Spleen (tissue), 11 donors: ENCODE measurements at regions not wholly inside any gene's neighbourhood (a gene's known extent, or its start where the extent isn't known, plus 50 kb on each side); places are given as distances from the start of the nearest gene placed in this dataset.
"Not testable (repeated sequence)": the region's sequence is repeated elsewhere in the genome, so short reads cannot be mapped to it uniquely, and the experiment has no call there.

Source experiments
- DNase-seq: peaks from one replicate; pipeline ENCODE4 v3.0.0-alpha.2; 2020
- H3K27ac ChIP-seq, 8 donors: fragments of 200-600 bp; sonication (generic) in 7 of 8; 1 replicate in 4 of 8; 2 replicates in 4 of 8; pipeline versions ENCODE4 v1.5.0 to v1.8.0; 2016 to 2021; ENCODE audit warnings: inconsistent platforms in 4 of 8, mild to moderate bottlenecking in 4 of 8, moderate library complexity in 1 of 8
- H3K27me3 ChIP-seq, 7 donors: fragments of 200-600 bp; sonication (generic) in 6 of 7; replicated peaks in 1 of 7; 1 replicate in 4 of 7; 2 replicates in 3 of 7; pipeline versions ENCODE4 v1.5.0 to v1.8.0; 2016 to 2021; ENCODE audit warnings: inconsistent platforms in 3 of 7, mild to moderate bottlenecking in 1 of 7
- H3K36me3 ChIP-seq, 6 donors: fragments of 200-600 bp; sonication (generic) in 5 of 6; 1 replicate in 4 of 6; 2 replicates in 2 of 6; pipeline versions ENCODE4 v1.5.0 to v1.8.0; 2016 to 2021; ENCODE audit warnings: inconsistent platforms in 2 of 6
- H3K4me1 ChIP-seq, 6 donors: fragments of 200-600 bp; sonication (generic) in 5 of 6; 1 replicate in 3 of 6; 2 replicates in 3 of 6; pipeline versions ENCODE4 v1.5.0 to v1.8.0; 2016 to 2021; ENCODE audit warnings: inconsistent platforms in 3 of 6
- H3K4me3 ChIP-seq, 8 donors: fragments of 200-600 bp; sonication (generic) in 7 of 8; 1 replicate in 4 of 8; 2 replicates in 4 of 8; pipeline versions ENCODE4 v1.5.0 to v1.8.0; 2016 to 2021; ENCODE audit warnings: inconsistent platforms in 4 of 8, mild to moderate bottlenecking in 4 of 8, moderate library complexity in 2 of 8
- H3K9me3 ChIP-seq, 8 donors: fragments of 200-600 bp; sonication (generic) in 7 of 8; 1 replicate in 4 of 8; 2 replicates in 4 of 8; pipeline versions ENCODE4 v1.5.0 to v1.8.0; 2016 to 2021; ENCODE audit warnings: inconsistent platforms in 4 of 8
- CTCF ChIP-seq, 11 experiments: fragments of 200-600 bp in 7 of 11; fragments of 450-650 bp in 4 of 11; sonication (generic) in 4 of 11; IDR thresholded peaks in 8 of 11; conservative IDR thresholded peaks in 3 of 11; 1 replicate in 7 of 11; 2 replicates in 4 of 11; pipeline versions ENCODE4 v1.4.0 to v1.8.0; 2016 to 2021; ENCODE audit warnings: antibody characterized with exemption in 11 of 11, inconsistent platforms in 4 of 11, mild to moderate bottlenecking in 1 of 11
- POLR2A ChIP-seq, 3 donors: fragments of 450-650 bp; IDR thresholded peaks; one replicate each; pipeline ENCODE4 v1.5.1; 2017; ENCODE audit warnings: antibody characterized with exemption in 3 of 3, mild to moderate bottlenecking in 1 of 3
- POLR2AphosphoS5 ChIP-seq, 3 donors: sonication (generic); formaldehyde crosslinking; IDR thresholded peaks; one replicate each; pipeline ENCODE4 v1.5.1; 2017; ENCODE audit warnings: antibody characterized with exemption in 3 of 3
- WGBS, 5 donors: extraction: QIAGEN DNeasy Blood & Tissue Kit in 3 of 5; methylation state at CpG; one replicate each; pipeline versions ENCODE4 v1.1.5 to v1.1.7; 2013 to 2018; 5-methylcytosine and 5-hydroxymethylcytosine counted together
- intact Hi-C: fragments of 100-400 bp; cut with DNase I; formaldehyde crosslinking; loops from one replicate; pipeline ENCODE4 v1.15.0; 2023; ENCODE audit warnings: low total_unique reads
- donor health status: healthy with polysubstance abuse.
- donor health status: DM: no; HTN: no; CAD: no; lungs with moderate emphysema.
- donor health status: DM: no; HTN: no; CAD: no.
- donor health status: Bipolar disorder and iron deficiency.
- donor health status: healthy.
- donor health status: DM: no; HTN: no; CAD: no.
- donor health status: DM: yes; HTN: yes; CAD: no.

GRCh38 chr15:92847841-92848240 is 52.3 kb upstream of the CHD2 start:
- no peaks in the 10 kb centered on the region for H3K36me3 ChIP-seq
- H3K27ac ChIP-seq: no peak overlapping the region
- H3K4me3 ChIP-seq: no peak overlapping the region
- no peaks in the 10 kb centered on the region for H3K27me3 ChIP-seq
- no peak for DNase-seq
- intact Hi-C loops: no loop called here
- WGBS, 5 donors: 90 to 99% (median 97%) methylated on average over 5 of the region's 5 CpGs
- H3K4me1 ChIP-seq: peaks cover 18 to 76% (median 48%) of the 10 kb centered on the region in 6 donors
- H3K9me3 ChIP-seq: peaks cover 0 to 5% (median 0%) of the 10 kb centered on the region in 8 donors
- TF ChIP-seq POLR2A (IDR thresholded peaks at IDR 0.05): no peak
- TF ChIP-seq POLR2AphosphoS5 (IDR thresholded peaks at IDR 0.05): no peak
- no peak for TF ChIP-seq CTCF (IDR thresholded peaks at IDR 0.05 in 8 of 11, conservative IDR thresholded peaks at IDR 0.05 in 3 of 11)

GRCh38 chr15:92848464-92848851 is 51.7 kb upstream of the CHD2 start:
- Histone ChIP-seq H3K27ac (peak overlapping the region in 4 of 8 donors; percentile 30 to 85 (median 74)), H3K4me1 (peaks cover 18 to 77% (median 49%) of the 10 kb centered on the region in 6 donors), H3K27me3 (no peaks in the 10 kb centered on the region), H3K36me3 (no peaks in the 10 kb centered on the region), H3K9me3 (peaks cover 0 to 5% (median 0%) of the 10 kb centered on the region in 8 donors), H3K4me3 (no peak overlapping the region)
- DNase-seq: no peak
- TF ChIP-seq CTCF (IDR thresholded peaks at IDR 0.05 in 8 of 11, conservative IDR thresholded peaks at IDR 0.05 in 3 of 11): no peak
- TF ChIP-seq POLR2AphosphoS5 (IDR thresholded peaks at IDR 0.05): no peak
- TF ChIP-seq POLR2A (IDR thresholded peaks at IDR 0.05): no peak
- intact Hi-C loops: no loop called here
- 89 to 95% (median 92%) methylated on average over 7 of the region's 7 CpGs for WGBS, 5 donors

DNA sequence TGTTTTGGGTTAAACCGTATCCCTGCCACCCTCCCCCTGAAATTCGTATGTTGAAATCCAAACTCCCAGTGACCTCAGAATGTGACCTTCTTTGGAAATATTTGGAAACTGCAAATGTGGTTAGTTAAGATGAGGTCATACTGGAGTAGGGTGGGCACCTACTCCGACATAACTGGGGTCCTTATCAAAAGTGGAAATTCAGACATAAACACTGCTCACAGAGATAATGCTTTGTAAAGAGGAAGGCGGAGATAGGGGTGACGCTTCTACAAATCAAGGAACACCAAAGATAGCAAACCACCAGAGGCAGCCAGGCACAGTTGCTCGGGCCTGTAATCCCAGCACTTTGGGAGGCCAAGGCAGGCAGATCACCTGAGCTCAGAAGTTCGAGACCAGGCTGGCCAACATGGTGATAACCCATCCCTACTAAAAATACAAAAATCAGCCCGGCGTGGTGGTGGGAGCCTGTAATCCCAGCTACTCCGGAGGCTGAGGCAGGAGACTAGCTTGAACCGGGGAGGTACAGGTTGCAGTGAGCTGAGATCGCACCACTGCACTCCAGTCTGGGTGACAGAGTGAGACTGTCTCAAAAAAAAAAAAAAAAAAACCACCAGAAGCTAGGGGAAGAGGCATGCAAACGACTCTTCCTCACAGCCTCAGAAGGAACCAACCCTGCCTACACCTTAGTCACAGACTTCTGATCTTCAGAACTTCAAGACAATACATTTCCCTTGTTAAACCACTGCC is 51.1 kb upstream of the CHD2 start:
- peak overlapping the region in 7 of 8 donors; percentile 30 to 85 (median 71) for H3K27ac ChIP-seq
- DNase-seq: no peak
- intact Hi-C loops: no loop called here
- peaks cover 18 to 72% (median 46%) of the 10 kb centered on the region in 6 donors for H3K4me1 ChIP-seq
- TF ChIP-seq POLR2AphosphoS5 (IDR thresholded peaks at IDR 0.05) (peak in 1 of 3 donors; percentile 73), POLR2A (IDR thresholded peaks at IDR 0.05) (no peak), CTCF (IDR thresholded peaks at IDR 0.05 in 8 of 11, conservative IDR thresholded peaks at IDR 0.05 in 3 of 11) (no peak)
- H3K27me3 ChIP-seq: no peaks in the 10 kb centered on the region
- H3K36me3 ChIP-seq: no peaks in the 10 kb centered on the region
- peaks cover 0 to 5% (median 0%) of the 10 kb centered on the region in 8 donors for H3K9me3 ChIP-seq
- peak overlapping the region in 1 of 8 donors; percentile 26 for H3K4me3 ChIP-seq
- WGBS, 5 donors: 51 to 63% (median 59%) methylated on average over 13 of the region's 13 CpGs

DNA sequence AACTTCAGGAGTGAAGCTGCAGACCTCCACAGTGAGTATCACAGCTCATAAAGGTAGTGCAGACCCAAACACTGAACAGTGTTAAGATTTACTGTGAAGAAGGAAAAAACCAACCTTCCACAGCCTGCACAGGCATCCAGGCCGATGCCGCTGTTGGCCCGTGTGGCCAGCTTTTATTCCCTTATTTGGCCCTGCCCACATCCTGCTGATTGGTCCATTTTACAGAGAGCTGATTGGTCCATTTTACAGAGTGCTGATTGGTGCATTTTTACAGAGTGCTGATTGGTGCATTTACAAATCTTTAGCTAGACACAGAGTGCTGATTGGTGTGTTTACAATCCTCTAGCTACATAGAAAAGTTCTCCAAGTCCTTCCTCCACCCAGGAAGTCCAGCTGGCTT is 49.9 kb upstream of the CHD2 start:
- WGBS, 5 donors: 91 to 96% (median 94%) methylated on average over 3 of the region's 3 CpGs

More for the DNA sequence above, 49.9 kb upstream of the CHD2 start:
- Histone ChIP-seq H3K4me1 (peaks cover 9 to 61% (median 35%) of the 10 kb centered on the region in 6 donors), H3K27ac (peak overlapping the region in 6 of 8 donors; percentile 30 to 85 (median 72))
- DNase-seq, H3K27me3 ChIP-seq, H3K9me3 ChIP-seq, H3K4me3 ChIP-seq, intact Hi-C loops, H3K36me3 ChIP-seq: not testable (repeated sequence)
